HepG2 (cell line): ENCODE measurements at regions not wholly inside any gene's neighbourhood (a gene's known extent, or its start where the extent isn't known, plus 50 kb on each side); places are given as distances from the start of the nearest gene placed in this dataset.

ENCODE experiments used
- ATAC-seq: fragments of 200-7000 bp; cut with Tn5 transposase; 3 replicates; pipeline ENCODE4 v1.9.1; 2020; ENCODE audit warnings: mild to moderate bottlenecking, moderate library complexity
- BruUV-seq: library from RNA; stranded (reverse); fragments of 400-500 nt; replicated peaks from 2 replicates; lab custom pipeline; 2021; lab: Mats Ljungman, UMichigan
- CTCF ChIA-PET: fragments of 300-600 bp; formaldehyde crosslinking; extraction: SDS; loops from one replicate; lab custom pipeline; 2021; ENCODE audit warnings: low total read pairs, inconsistent platforms, low intra/inter-chr PET ratio; lab: Yijun Ruan, JAX
- POLR2A ChIA-PET: fragments of 350-600 bp; sonication (Branson Sonifier 250); formaldehyde crosslinking; loops from one replicate; lab custom pipeline; 2020; ENCODE audit warnings: antibody characterized with exemption, inconsistent platforms; lab: Yijun Ruan, JAX
- DNase-seq: peaks from one replicate; pipeline ENCODE4 v3.0.0-alpha.2; 2015; ENCODE audit warnings: low spot score
- FAIRE-seq: peaks from 3 replicates; lab custom pipeline; 2011; peaks lifted over from hg19 to GRCh38; lab: Jason Lieb, UNC
- H2AFZ ChIP-seq: one replicate; pipeline ENCODE4 v1.6.1; 2011; ENCODE audit warnings: low read length, inconsistent platforms
- H3K27ac ChIP-seq: fragments of 300-600 bp; 3 replicates; pipeline ENCODE4 v1.8.0; 2011; ENCODE audit warnings: mixed run types, mild to moderate bottlenecking, mixed read lengths, low read length, inconsistent platforms; ENCODE audit not compliant: insufficient read depth; ENCODE audit errors: extremely low read length
- H3K27me3 ChIP-seq, 2 experiments: fragments of 200-600 bp in 1 of 2; 2 replicates in 1 of 2; 3 replicates in 1 of 2; pipeline versions ENCODE4 v1.6.0 to v1.8.0; 2011; ENCODE audit warnings: low read length in 2 of 2, mild to moderate bottlenecking in 2 of 2, moderate library complexity in 2 of 2, inconsistent platforms in 1 of 2; ENCODE audit not compliant: insufficient read depth in 2 of 2, control insufficient read depth in 1 of 2
- H3K36me3 ChIP-seq, 2 experiments: fragments of 200-600 bp in 1 of 2; replicated peaks in 1 of 2; 2 replicates in 1 of 2; 3 replicates in 1 of 2; pipeline versions ENCODE4 v1.5.1 to v1.8.0; 2011; ENCODE audit warnings: low read length in 2 of 2, inconsistent platforms in 1 of 2; ENCODE audit not compliant: insufficient read depth in 2 of 2, control insufficient read depth in 1 of 2
- H3K4me1 ChIP-seq: 2 replicates; pipeline ENCODE4 v1.5.1; 2012; ENCODE audit warnings: low read length, inconsistent platforms; ENCODE audit not compliant: insufficient read depth
- H3K4me2 ChIP-seq: 2 replicates; pipeline ENCODE4 v1.6.0; 2011; ENCODE audit warnings: low read depth, low read length, inconsistent platforms
- H3K4me3 ChIP-seq, 3 experiments: fragments of 200-600 bp in 1 of 3; sonication (generic), shearing (Covaris generic) in 1 of 3; replicated peaks in 1 of 3; 2 replicates each; pipeline ENCODE4 v1.5.1; 2011 to 2016; ENCODE audit warnings: low read length in 3 of 3, inconsistent platforms in 2 of 3, low read depth in 2 of 3, mild to moderate bottlenecking in 2 of 3, control low read depth in 1 of 3, mixed read lengths in 1 of 3; ENCODE audit not compliant: insufficient read depth in 1 of 3
- H3K79me2 ChIP-seq: one replicate; pipeline ENCODE4 v1.6.1; 2011; ENCODE audit warnings: low read length, inconsistent platforms; ENCODE audit not compliant: insufficient read depth
- H3K9ac ChIP-seq: 2 replicates; pipeline ENCODE4 v1.6.0; 2011; ENCODE audit warnings: mild to moderate bottlenecking, low read depth, low read length, inconsistent platforms; ENCODE audit not compliant: insufficient read depth
- H3K9me3 ChIP-seq: 2 replicates; pipeline ENCODE4 v1.5.1; 2012; ENCODE audit warnings: mild to moderate bottlenecking, low read length
- H4K20me1 ChIP-seq: 2 replicates; pipeline ENCODE4 v1.6.0; 2011; ENCODE audit warnings: inconsistent platforms, mild to moderate bottlenecking, low read length, moderate library complexity; ENCODE audit not compliant: insufficient read depth
- LBX2 ChIP-seq: sonication (generic); formaldehyde crosslinking; IDR thresholded peaks from 2 replicates; pipeline ENCODE4 v1.5.0; 2020; ENCODE audit warnings: missing genetic modification reagents, mild to moderate bottlenecking, borderline replicate concordance
- NAIF1 ChIP-seq: sonication (generic); formaldehyde crosslinking; IDR thresholded peaks from 2 replicates; pipeline ENCODE4 v1.5.0; 2020; ENCODE audit warnings: mild to moderate bottlenecking, missing genetic modification reagents, borderline replicate concordance
- RARA ChIP-seq: IDR thresholded peaks from 2 replicates; pipeline ENCODE4 v1.6.1; 2016; ENCODE audit warnings: missing genetic modification reagents, missing compliant biosample characterization
- YEATS4 ChIP-seq: sonication (generic); formaldehyde crosslinking; IDR thresholded peaks from 2 replicates; pipeline ENCODE4 v1.4.0; 2020; ENCODE audit warnings: missing genetic modification reagents, borderline replicate concordance
- WGBS: methylation state at CpG from one replicate; pipeline ENCODE4 v1.1.6; 2017; ENCODE audit warnings: low lambda C conversion rate; 5-methylcytosine and 5-hydroxymethylcytosine counted together
- in situ Hi-C: cut with HindIII; loops from 2 replicates; pipeline ENCODE4 v1.10.0; 2017; ENCODE audit warnings: low pct_unique_long_range_greater_than_20kb; ENCODE audit not compliant: extremely low pct_ligation_motif_present
- intact Hi-C: fragments of 100-400 bp; cut with micrococcal nuclease; formaldehyde crosslinking; loops from one replicate; pipeline ENCODE4 v1.10.0; 2022; ENCODE audit not compliant: unreplicated experiment
- TF ChIP-seq, protein P1 (sequence below): sonication (generic); formaldehyde crosslinking; IDR thresholded peaks from 2 replicates; pipeline ENCODE4 v1.5.0; 2020; ENCODE audit warnings: missing genetic modification reagents

- POLR2A ChIA-PET = no interaction called here
- in situ Hi-C loops = no loop called here
- Histone ChIP-seq H3K4me1 (no peaks in the 10 kb centered on the region), H3K27ac (no peak overlapping the region), H3K9me3 (no peaks in the 10 kb centered on the region), H2AFZ (no peak overlapping the region), H3K79me2 (no peaks in the 10 kb centered on the region), H3K4me2 (no peak overlapping the region), H3K4me3 (no peak overlapping the region), H3K36me3 (no peaks in the 10 kb centered on the region), H4K20me1 (no peaks in the 10 kb centered on the region), H3K27me3 (peaks cover 2 to 64% of the 10 kb centered on the region in 2 experiments; a peak in 3 of 5 replicates), H3K9ac (no peak overlapping the region)
- no peak for ATAC-seq
- no TSS peak for BruUV-seq
- CTCF ChIA-PET = no interaction called here
- 40% methylated on average over 11 of the region's 25 CpGs for WGBS
- DNase-seq = no peak
- no peak for TF ChIP-seq NAIF1 (CRISPR knock-in tag)
- no peak for TF ChIP-seq YEATS4
- TF ChIP-seq, protein P1, sequence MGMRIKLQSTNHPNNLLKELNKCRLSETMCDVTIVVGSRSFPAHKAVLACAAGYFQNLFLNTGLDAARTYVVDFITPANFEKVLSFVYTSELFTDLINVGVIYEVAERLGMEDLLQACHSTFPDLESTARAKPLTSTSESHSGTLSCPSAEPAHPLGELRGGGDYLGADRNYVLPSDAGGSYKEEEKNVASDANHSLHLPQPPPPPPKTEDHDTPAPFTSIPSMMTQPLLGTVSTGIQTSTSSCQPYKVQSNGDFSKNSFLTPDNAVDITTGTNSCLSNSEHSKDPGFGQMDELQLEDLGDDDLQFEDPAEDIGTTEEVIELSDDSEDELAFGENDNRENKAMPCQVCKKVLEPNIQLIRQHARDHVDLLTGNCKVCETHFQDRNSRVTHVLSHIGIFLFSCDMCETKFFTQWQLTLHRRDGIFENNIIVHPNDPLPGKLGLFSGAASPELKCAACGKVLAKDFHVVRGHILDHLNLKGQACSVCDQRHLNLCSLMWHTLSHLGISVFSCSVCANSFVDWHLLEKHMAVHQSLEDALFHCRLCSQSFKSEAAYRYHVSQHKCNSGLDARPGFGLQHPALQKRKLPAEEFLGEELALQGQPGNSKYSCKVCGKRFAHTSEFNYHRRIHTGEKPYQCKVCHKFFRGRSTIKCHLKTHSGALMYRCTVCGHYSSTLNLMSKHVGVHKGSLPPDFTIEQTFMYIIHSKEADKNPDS (CRISPR knock-in tag) = no peak
- TF ChIP-seq RARA (CRISPR knock-in tag) = no peak
- no peak for TF ChIP-seq LBX2 (CRISPR knock-in tag)
- no peak for FAIRE-seq
- intact Hi-C loops = no loop called here
Observed at GRCh38 chr10:3538656-3539531, 246.1 kb downstream of the KLF6 start.
